GM12878 (cell line): ENCODE measurements at regions not wholly inside any gene's neighbourhood (a gene's known extent, or its start where the extent isn't known, plus 50 kb on each side); places are given as distances from the start of the nearest gene placed in this dataset.
A peak's percentile ranks its signal among the peaks of the same experiment; 100 is the strongest.

Source experiments
- BRCA1 ChIP-seq: IDR thresholded peaks from 2 replicates; pipeline ENCODE4 v1.6.1; 2011; ENCODE audit warnings: low read depth, low read length, improper control_type of control experiment
- CEBPB ChIP-seq, 2 experiments: fragments of 150-350 bp in 1 of 2; IDR thresholded peaks; 2 replicates each; pipeline ENCODE4 v1.6.1; 2012 to 2014; ENCODE audit warnings: low read depth in 2 of 2, low read length in 2 of 2, borderline replicate concordance in 1 of 2, inconsistent platforms in 1 of 2
- FOS ChIP-seq: IDR thresholded peaks from 3 replicates; pipeline ENCODE4 v1.6.1; 2011; ENCODE audit warnings: borderline replicate concordance; ENCODE audit not compliant: insufficient read length; ENCODE audit errors: extremely low read depth
- FOXK2 ChIP-seq: fragments of 450-650 bp; IDR thresholded peaks from 2 replicates; pipeline ENCODE4 v1.6.1; 2017; ENCODE audit warnings: mild to moderate bottlenecking, moderate library complexity
- HDAC2 ChIP-seq: fragments of 200-600 bp; sonication (generic); IDR thresholded peaks from 2 replicates; pipeline ENCODE4 v1.6.1; 2017
- LARP7 ChIP-seq: fragments of 450-650 bp; IDR thresholded peaks from 2 replicates; pipeline ENCODE4 v1.6.1; 2017; ENCODE audit warnings: mild to moderate bottlenecking
- MXI1 ChIP-seq: fragments of 150-350 bp; IDR thresholded peaks from 2 replicates; pipeline ENCODE4 v1.6.1; 2011; ENCODE audit warnings: low read depth, mild to moderate bottlenecking, inconsistent platforms, low read length, improper control_type of control experiment
- MYC ChIP-seq: IDR thresholded peaks from 2 replicates; pipeline ENCODE4 v1.6.1; 2011; ENCODE audit warnings: mild to moderate bottlenecking, low read length, moderate library complexity, inconsistent platforms; ENCODE audit not compliant: insufficient read depth, insufficient replicate concordance, insufficient read length, severe bottlenecking
- POLR2AphosphoS2 ChIP-seq: IDR thresholded peaks from 2 replicates; pipeline ENCODE4 v1.6.1; 2011; ENCODE audit warnings: low read depth, mild to moderate bottlenecking, low read length, improper control_type of control experiment, moderate library complexity
- SIN3A ChIP-seq: IDR thresholded peaks from 2 replicates; pipeline ENCODE4 v1.6.1; 2012; ENCODE audit warnings: low read depth, low read length, improper control_type of control experiment
- TF ChIP-seq, protein P1 (sequence below), 3 experiments: IDR thresholded peaks in 2 of 3; conservative IDR thresholded peaks in 1 of 3; 2 replicates each; pipeline ENCODE4 v1.5.1; 2011; ENCODE audit warnings: low read depth in 3 of 3, low read length in 3 of 3, mild to moderate bottlenecking in 3 of 3, control low read depth in 2 of 3, moderate library complexity in 2 of 3, inconsistent platforms in 1 of 3, mixed read lengths in 1 of 3; ENCODE audit not compliant: control insufficient read depth in 2 of 3, insufficient read depth in 1 of 3; ENCODE audit errors: extremely low read depth in 1 of 3
- TF ChIP-seq, protein P2 (sequence below): IDR thresholded peaks from 2 replicates; pipeline ENCODE4 v1.6.1; 2012; ENCODE audit warnings: mild to moderate bottlenecking, low read depth, low read length

DNA sequence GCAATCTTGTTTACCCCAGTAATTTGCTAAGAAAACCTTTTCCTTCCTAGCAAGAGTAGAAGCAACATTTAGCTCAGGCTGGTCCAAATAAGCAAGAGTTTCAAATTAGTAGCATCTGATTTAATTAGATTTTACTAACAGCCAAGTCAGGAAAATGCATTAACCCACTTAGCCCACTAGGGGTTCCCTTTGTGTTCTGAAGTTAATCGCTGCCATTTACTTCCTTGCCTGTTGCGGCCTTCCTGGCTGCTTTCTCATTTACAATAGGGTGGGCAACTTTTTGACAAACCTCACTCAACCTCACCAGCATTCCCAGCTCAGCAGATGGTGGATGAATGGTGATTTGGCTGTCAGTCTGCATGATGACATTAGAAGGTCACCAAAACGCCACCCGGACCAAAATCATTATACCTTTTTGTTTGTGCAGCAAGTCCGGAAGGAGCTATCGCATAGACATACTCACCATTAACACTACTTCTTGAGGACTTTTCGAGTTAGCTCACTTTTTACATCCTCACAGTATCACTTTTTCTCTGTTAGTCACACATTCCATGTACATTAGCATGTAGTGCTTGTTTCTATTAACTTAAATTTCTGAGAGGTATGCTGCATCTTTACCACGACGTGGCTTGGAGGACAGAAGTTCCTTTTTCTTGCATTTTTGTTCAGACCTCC is 101.5 kb upstream of the SETBP1 start:
- TF ChIP-seq, protein P1, sequence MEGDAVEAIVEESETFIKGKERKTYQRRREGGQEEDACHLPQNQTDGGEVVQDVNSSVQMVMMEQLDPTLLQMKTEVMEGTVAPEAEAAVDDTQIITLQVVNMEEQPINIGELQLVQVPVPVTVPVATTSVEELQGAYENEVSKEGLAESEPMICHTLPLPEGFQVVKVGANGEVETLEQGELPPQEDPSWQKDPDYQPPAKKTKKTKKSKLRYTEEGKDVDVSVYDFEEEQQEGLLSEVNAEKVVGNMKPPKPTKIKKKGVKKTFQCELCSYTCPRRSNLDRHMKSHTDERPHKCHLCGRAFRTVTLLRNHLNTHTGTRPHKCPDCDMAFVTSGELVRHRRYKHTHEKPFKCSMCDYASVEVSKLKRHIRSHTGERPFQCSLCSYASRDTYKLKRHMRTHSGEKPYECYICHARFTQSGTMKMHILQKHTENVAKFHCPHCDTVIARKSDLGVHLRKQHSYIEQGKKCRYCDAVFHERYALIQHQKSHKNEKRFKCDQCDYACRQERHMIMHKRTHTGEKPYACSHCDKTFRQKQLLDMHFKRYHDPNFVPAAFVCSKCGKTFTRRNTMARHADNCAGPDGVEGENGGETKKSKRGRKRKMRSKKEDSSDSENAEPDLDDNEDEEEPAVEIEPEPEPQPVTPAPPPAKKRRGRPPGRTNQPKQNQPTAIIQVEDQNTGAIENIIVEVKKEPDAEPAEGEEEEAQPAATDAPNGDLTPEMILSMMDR (IDR thresholded peaks at IDR 0.05 in 2 of 3, conservative IDR thresholded peaks at IDR 0.05 in 1 of 3; ENCODE audit: control insufficient read depth in 2 of 3, extremely low read depth in 1 of 3, insufficient read depth in 1 of 3, low read depth in 3 of 3, low read length in 3 of 3): peak; percentile 63 to 78 (median 67); a peak in 5 of 6 replicates
- TF ChIP-seq CEBPB (IDR thresholded peaks at IDR 0.05; ENCODE audit: borderline replicate concordance in 1 of 2, low read depth in 2 of 2, low read length in 2 of 2) (no peak), MYC (no peak), FOS (no peak), POLR2AphosphoS2 (no peak), LARP7 (no peak), BRCA1 (no peak), MXI1 (no peak), HDAC2 (no peak), SIN3A (no peak), FOXK2 (no peak)
- TF ChIP-seq, protein P2, sequence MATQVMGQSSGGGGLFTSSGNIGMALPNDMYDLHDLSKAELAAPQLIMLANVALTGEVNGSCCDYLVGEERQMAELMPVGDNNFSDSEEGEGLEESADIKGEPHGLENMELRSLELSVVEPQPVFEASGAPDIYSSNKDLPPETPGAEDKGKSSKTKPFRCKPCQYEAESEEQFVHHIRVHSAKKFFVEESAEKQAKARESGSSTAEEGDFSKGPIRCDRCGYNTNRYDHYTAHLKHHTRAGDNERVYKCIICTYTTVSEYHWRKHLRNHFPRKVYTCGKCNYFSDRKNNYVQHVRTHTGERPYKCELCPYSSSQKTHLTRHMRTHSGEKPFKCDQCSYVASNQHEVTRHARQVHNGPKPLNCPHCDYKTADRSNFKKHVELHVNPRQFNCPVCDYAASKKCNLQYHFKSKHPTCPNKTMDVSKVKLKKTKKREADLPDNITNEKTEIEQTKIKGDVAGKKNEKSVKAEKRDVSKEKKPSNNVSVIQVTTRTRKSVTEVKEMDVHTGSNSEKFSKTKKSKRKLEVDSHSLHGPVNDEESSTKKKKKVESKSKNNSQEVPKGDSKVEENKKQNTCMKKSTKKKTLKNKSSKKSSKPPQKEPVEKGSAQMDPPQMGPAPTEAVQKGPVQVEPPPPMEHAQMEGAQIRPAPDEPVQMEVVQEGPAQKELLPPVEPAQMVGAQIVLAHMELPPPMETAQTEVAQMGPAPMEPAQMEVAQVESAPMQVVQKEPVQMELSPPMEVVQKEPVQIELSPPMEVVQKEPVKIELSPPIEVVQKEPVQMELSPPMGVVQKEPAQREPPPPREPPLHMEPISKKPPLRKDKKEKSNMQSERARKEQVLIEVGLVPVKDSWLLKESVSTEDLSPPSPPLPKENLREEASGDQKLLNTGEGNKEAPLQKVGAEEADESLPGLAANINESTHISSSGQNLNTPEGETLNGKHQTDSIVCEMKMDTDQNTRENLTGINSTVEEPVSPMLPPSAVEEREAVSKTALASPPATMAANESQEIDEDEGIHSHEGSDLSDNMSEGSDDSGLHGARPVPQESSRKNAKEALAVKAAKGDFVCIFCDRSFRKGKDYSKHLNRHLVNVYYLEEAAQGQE: no peak
